Fibroblast of lung (primary cell): ENCODE measurements at regions not wholly inside any gene's neighbourhood (a gene's known extent, or its start where the extent isn't known, plus 50 kb on each side); places are given as distances from the start of the nearest gene placed in this dataset.

Experiments
- DNase-seq, 2 donors: peaks; one replicate each; pipeline versions ENCODE4 v3.0.0 to v3.0.0-alpha.2; 2010; ENCODE audit warnings: low read depth in 2 of 2
- H2AFZ ChIP-seq: 2 replicates; pipeline ENCODE4 v1.5.1; 2012; ENCODE audit warnings: low read length, control low read depth, inconsistent platforms
- H3K27ac ChIP-seq: 2 replicates; pipeline ENCODE4 v1.5.1; 2011; ENCODE audit warnings: low read length, control low read depth; ENCODE audit not compliant: insufficient read depth
- H3K27me3 ChIP-seq: 2 replicates; pipeline ENCODE4 v1.5.1; 2011; ENCODE audit warnings: mild to moderate bottlenecking, low read length; ENCODE audit not compliant: control insufficient read depth, insufficient read depth
- H3K36me3 ChIP-seq: 2 replicates; pipeline ENCODE4 v1.5.1; 2011; ENCODE audit warnings: low read length; ENCODE audit not compliant: control insufficient read depth, insufficient read depth
- H3K4me1 ChIP-seq: 2 replicates; pipeline ENCODE4 v1.5.1; 2011; ENCODE audit warnings: low read length; ENCODE audit not compliant: control insufficient read depth, insufficient read depth; ENCODE audit errors: extremely low read depth
- H3K4me2 ChIP-seq: 2 replicates; pipeline ENCODE4 v1.5.1; 2011; ENCODE audit warnings: low read length, control low read depth; ENCODE audit not compliant: insufficient read depth; ENCODE audit errors: extremely low read depth
- H3K4me3 ChIP-seq, 4 experiments: fragments of 200-600 bp in 1 of 4; sonication (generic) in 1 of 4; replicated peaks in 1 of 4; 2 replicates each; pipeline ENCODE4 v1.5.1; 2011 to 2016; ENCODE audit warnings: low read length in 4 of 4, low read depth in 3 of 4, mild to moderate bottlenecking in 3 of 4, control low read depth in 2 of 4, inconsistent platforms in 1 of 4, mixed read lengths in 1 of 4; ENCODE audit not compliant: insufficient read depth in 1 of 4; ENCODE audit errors: control extremely low read depth in 1 of 4
- H3K79me2 ChIP-seq: 2 replicates; pipeline ENCODE4 v1.5.1; 2012; ENCODE audit warnings: mild to moderate bottlenecking, low read length, inconsistent platforms; ENCODE audit not compliant: control insufficient read depth, insufficient read depth
- H3K9ac ChIP-seq: 2 replicates; pipeline ENCODE4 v1.5.1; 2011; ENCODE audit warnings: mild to moderate bottlenecking, low read length, control low read depth; ENCODE audit not compliant: insufficient read depth
- H3K9me3 ChIP-seq: 2 replicates; pipeline ENCODE4 v1.5.1; 2012; ENCODE audit warnings: low read depth, low read length; ENCODE audit not compliant: control insufficient read depth, insufficient read depth
- H4K20me1 ChIP-seq: 2 replicates; pipeline ENCODE4 v1.5.1; 2011; ENCODE audit warnings: low read length; ENCODE audit not compliant: control insufficient read depth, insufficient read depth; ENCODE audit errors: extremely low read depth
- EZH2 ChIP-seq: IDR thresholded peaks from 2 replicates; pipeline ENCODE4 v1.5.1; 2012; ENCODE audit warnings: low read length, control low read depth, mild to moderate bottlenecking; ENCODE audit errors: missing control alignments
- TF ChIP-seq, protein P1 (sequence below), 2 donors: IDR thresholded peaks in 1 of 2; conservative IDR thresholded peaks in 1 of 2; 1 replicate in 1 of 2; 2 replicates in 1 of 2; pipeline ENCODE4 v1.5.1; 2011 to 2012; ENCODE audit warnings: low read length in 2 of 2, control low read depth in 1 of 2, inconsistent platforms in 1 of 2, low read depth in 1 of 2, mild to moderate bottlenecking in 1 of 2

- Histone ChIP-seq H3K4me3 (no peak overlapping the region), H3K4me1 (no peaks in the 10 kb centered on the region), H3K9ac (no peak overlapping the region), H3K79me2 (no peaks in the 10 kb centered on the region), H3K9me3 (no peaks in the 10 kb centered on the region), H3K36me3 (no peaks in the 10 kb centered on the region), H4K20me1 (no peaks in the 10 kb centered on the region), H3K27me3 (peaks cover 2% of the 10 kb centered on the region), H2AFZ (no peak overlapping the region), H3K4me2 (no peak overlapping the region), H3K27ac (no peak overlapping the region)
- TF ChIP-seq, protein P1, sequence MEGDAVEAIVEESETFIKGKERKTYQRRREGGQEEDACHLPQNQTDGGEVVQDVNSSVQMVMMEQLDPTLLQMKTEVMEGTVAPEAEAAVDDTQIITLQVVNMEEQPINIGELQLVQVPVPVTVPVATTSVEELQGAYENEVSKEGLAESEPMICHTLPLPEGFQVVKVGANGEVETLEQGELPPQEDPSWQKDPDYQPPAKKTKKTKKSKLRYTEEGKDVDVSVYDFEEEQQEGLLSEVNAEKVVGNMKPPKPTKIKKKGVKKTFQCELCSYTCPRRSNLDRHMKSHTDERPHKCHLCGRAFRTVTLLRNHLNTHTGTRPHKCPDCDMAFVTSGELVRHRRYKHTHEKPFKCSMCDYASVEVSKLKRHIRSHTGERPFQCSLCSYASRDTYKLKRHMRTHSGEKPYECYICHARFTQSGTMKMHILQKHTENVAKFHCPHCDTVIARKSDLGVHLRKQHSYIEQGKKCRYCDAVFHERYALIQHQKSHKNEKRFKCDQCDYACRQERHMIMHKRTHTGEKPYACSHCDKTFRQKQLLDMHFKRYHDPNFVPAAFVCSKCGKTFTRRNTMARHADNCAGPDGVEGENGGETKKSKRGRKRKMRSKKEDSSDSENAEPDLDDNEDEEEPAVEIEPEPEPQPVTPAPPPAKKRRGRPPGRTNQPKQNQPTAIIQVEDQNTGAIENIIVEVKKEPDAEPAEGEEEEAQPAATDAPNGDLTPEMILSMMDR (conservative IDR thresholded peaks at IDR 0.05 in 1 of 2, IDR thresholded peaks at IDR 0.05 in 1 of 2; ENCODE audit: low read depth in 1 of 2, low read length in 2 of 2) = no peak
- TF ChIP-seq EZH2 = no peak
- DNase-seq = no peak
Observed at GRCh38 chr7:30221764-30222163, 62.6 kb upstream of the ZNRF2 start.

DNA sequence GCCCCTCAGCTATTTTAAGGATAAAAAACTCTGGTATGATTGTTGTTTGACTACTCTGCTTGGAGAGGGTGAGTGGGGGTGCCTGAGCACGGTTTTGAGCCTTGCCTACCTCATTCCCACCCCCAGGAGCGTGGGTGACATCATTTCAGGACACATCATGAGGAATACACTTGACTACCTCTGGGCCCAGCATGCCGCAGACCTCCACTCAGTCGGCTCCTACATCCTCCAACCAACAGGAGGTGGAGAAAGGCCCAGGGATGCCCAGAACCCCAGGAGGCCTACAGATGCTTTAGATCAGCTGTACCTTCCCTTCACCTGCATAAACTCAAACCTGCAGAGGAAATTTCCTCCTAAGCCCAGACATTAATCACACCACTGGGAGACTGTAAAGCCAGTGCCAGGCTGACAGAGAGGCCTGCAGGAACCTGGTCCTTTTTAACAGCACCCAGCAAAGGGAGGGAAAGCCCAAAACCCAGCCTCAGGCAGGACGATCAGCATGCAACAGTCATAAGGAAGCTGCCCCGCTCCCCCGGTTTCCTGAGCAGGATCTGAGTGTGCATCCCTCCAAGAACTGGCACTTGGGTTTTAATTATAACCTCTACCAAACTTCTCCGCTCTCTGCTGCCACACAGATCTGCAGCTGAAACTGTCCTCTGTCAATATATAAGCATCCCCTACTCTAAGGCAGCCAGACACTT, 61.7 kb upstream of the ZNRF2 start:
- Histone ChIP-seq H3K4me1 (no peaks in the 10 kb centered on the region), H3K9me3 (no peaks in the 10 kb centered on the region), H3K9ac (no peak overlapping the region), H2AFZ (no peak overlapping the region), H3K4me2 (no peak overlapping the region), H3K79me2 (no peaks in the 10 kb centered on the region), H3K27ac (no peak overlapping the region), H3K27me3 (peaks cover 4% of the 10 kb centered on the region), H3K4me3 (no peak overlapping the region), H3K36me3 (no peaks in the 10 kb centered on the region), H4K20me1 (no peaks in the 10 kb centered on the region)
- DNase-seq = no peak
- TF ChIP-seq EZH2 = no peak
- TF ChIP-seq, protein P1 (conservative IDR thresholded peaks at IDR 0.05 in 1 of 2, IDR thresholded peaks at IDR 0.05 in 1 of 2; ENCODE audit: low read depth in 1 of 2, low read length in 2 of 2) = no peak

- Histone ChIP-seq H3K4me3 (no peak overlapping the region), H4K20me1 (no peaks in the 10 kb centered on the region), H3K4me2 (no peak overlapping the region), H3K9me3 (no peaks in the 10 kb centered on the region), H3K36me3 (no peaks in the 10 kb centered on the region), H3K27me3 (peaks cover 4% of the 10 kb centered on the region), H2AFZ (no peak overlapping the region), H3K27ac (no peak overlapping the region), H3K79me2 (no peaks in the 10 kb centered on the region), H3K4me1 (no peaks in the 10 kb centered on the region), H3K9ac (no peak overlapping the region)
- DNase-seq = no peak
- TF ChIP-seq, protein P1 (conservative IDR thresholded peaks at IDR 0.05 in 1 of 2, IDR thresholded peaks at IDR 0.05 in 1 of 2; ENCODE audit: low read depth in 1 of 2, low read length in 2 of 2) = no peak
- no peak for TF ChIP-seq EZH2
Observed at GRCh38 chr7:30223896-30224295, 60.5 kb upstream of the ZNRF2 start.
